Neutrophil (primary cell): ENCODE measurements at regions not wholly inside any gene's neighbourhood (a gene's known extent, or its start where the extent isn't known, plus 50 kb on each side); places are given as distances from the start of the nearest gene placed in this dataset.

Experiments
- H3K27ac ChIP-seq: fragments of 200-600 bp; sonication (generic); 2 replicates; pipeline ENCODE4 v1.5.1; 2016; ENCODE audit warnings: mild to moderate bottlenecking, moderate library complexity
- H3K27me3 ChIP-seq: fragments of 200-600 bp; sonication (generic); 2 replicates; pipeline ENCODE4 v1.6.0; 2016; ENCODE audit warnings: mild to moderate bottlenecking
- H3K36me3 ChIP-seq: fragments of 200-600 bp; sonication (generic); 2 replicates; pipeline ENCODE4 v1.5.1; 2017
- H3K4me1 ChIP-seq, 2 experiments: fragments of 200-600 bp in 1 of 2; sonication (generic) in 1 of 2; 1 replicate in 1 of 2; 2 replicates in 1 of 2; pipeline versions ENCODE4 v1.5.1 to v1.6.1; 2013 to 2016; ENCODE audit warnings: low read depth in 1 of 2, low read length in 1 of 2, mild to moderate bottlenecking in 1 of 2, moderate library complexity in 1 of 2; ENCODE audit not compliant: control insufficient read depth in 1 of 2, insufficient read depth in 1 of 2
- H3K4me3 ChIP-seq, 2 experiments: fragments of 200-600 bp in 1 of 2; sonication (generic) in 1 of 2; 1 replicate in 1 of 2; 2 replicates in 1 of 2; pipeline ENCODE4 v1.5.1; 2013 to 2016; ENCODE audit warnings: low read depth in 1 of 2, low read length in 1 of 2, mild to moderate bottlenecking in 1 of 2, moderate library complexity in 1 of 2
- H3K9me3 ChIP-seq: fragments of 200-600 bp; sonication (generic); 2 replicates; pipeline ENCODE4 v1.5.1; 2016
- CTCF ChIP-seq: fragments of 200-600 bp; sonication (generic); IDR thresholded peaks from 2 replicates; pipeline ENCODE4 v1.5.1; 2016; ENCODE audit warnings: antibody characterized with exemption

- no peak overlapping the region for H3K27ac ChIP-seq
- H3K36me3 ChIP-seq, result no peaks in the 10 kb centered on the region
- H3K27me3 ChIP-seq, result no peaks in the 10 kb centered on the region
- no peaks in the 10 kb centered on the region for H3K9me3 ChIP-seq
- H3K4me1 ChIP-seq, result no peaks in the 10 kb centered on the region
- no peak overlapping the region for H3K4me3 ChIP-seq
- TF ChIP-seq CTCF, result no peak
Measured at GRCh38 chr3:74489050-74489792, 125.2 kb downstream of the CNTN3 start.

DNA sequence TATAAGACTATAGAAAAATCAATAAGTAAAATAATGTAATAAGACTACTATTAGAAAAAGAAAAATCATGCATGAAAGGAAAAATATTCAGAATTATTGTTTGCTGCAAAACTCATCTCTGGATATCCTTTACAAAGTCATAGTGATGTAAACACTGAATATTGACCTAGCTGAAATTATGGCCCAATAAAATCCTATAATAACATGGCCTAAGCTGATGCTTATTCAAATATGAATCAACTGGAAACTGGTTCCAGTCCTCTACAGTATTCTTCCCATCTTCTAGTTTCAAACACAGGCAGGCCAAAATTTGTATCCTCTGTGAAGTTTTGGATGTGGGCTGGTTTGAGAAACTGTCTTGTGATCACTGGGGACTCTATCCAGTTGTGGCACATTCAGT lies 134.5 kb downstream of the CNTN3 start:
- Histone ChIP-seq H3K9me3 (no peaks in the 10 kb centered on the region), H3K4me1 (no peaks in the 10 kb centered on the region), H3K36me3 (no peaks in the 10 kb centered on the region), H3K4me3 (no peak overlapping the region), H3K27ac (no peak overlapping the region), H3K27me3 (no peaks in the 10 kb centered on the region)
- TF ChIP-seq CTCF, result no peak

DNA sequence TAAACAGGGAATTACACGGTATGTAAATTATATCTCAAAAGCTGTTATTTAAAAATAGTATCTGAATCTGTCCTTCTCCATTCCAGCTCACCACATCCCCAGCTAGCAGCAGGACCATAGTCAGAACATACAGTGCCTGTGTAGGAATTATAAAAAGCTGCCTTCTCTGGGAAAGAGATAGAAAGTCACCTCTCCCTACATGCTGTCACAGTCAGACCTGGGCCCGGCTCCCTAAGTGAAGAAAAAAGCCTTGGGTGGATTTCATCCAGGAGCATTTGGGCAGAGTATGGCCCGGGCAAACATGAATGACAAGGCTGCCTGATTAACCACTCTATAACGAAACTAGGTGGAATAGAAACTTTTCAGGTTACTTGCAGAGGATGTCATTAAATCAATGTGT lies 144.1 kb downstream of the CNTN3 start:
- Histone ChIP-seq H3K4me3 (no peak overlapping the region), H3K9me3 (no peaks in the 10 kb centered on the region)

GRCh38 chr3:74469713-74470112 lies 144.7 kb downstream of the CNTN3 start:
- Histone ChIP-seq H3K27me3 (no peaks in the 10 kb centered on the region), H3K27ac (no peak overlapping the region), H3K9me3 (no peaks in the 10 kb centered on the region), H3K4me1 (no peaks in the 10 kb centered on the region), H3K4me3 (no peak overlapping the region), H3K36me3 (no peaks in the 10 kb centered on the region)
- TF ChIP-seq CTCF, result no peak

More for the DNA sequence above, 144.1 kb downstream of the CNTN3 start:
- H3K27ac ChIP-seq, result no peak overlapping the region
- no peak for TF ChIP-seq CTCF
- H3K4me1 ChIP-seq, result no peaks in the 10 kb centered on the region
- no peaks in the 10 kb centered on the region for H3K36me3 ChIP-seq
- no peaks in the 10 kb centered on the region for H3K27me3 ChIP-seq

- no peaks in the 10 kb centered on the region for H3K27me3 ChIP-seq
- TF ChIP-seq CTCF, result no peak
- no peaks in the 10 kb centered on the region for H3K4me1 ChIP-seq
Measured at GRCh38 chr3:74469151-74469550, 145.3 kb downstream of the CNTN3 start.

More at GRCh38 chr3:74469151-74469550, 145.3 kb downstream of the CNTN3 start:
- no peak overlapping the region for H3K27ac ChIP-seq
- H3K4me3 ChIP-seq, result no peak overlapping the region
- H3K36me3 ChIP-seq, result no peaks in the 10 kb centered on the region
- no peaks in the 10 kb centered on the region for H3K9me3 ChIP-seq
